HEK293 (cell line): ENCODE measurements at regions not wholly inside any gene's neighbourhood (a gene's known extent, or its start where the extent isn't known, plus 50 kb on each side); places are given as distances from the start of the nearest gene placed in this dataset.

Experiments
- CTCF ChIA-PET: fragments of 350-600 bp; formaldehyde crosslinking; extraction: SDS; loops from one replicate; lab custom pipeline; 2021; ENCODE audit warnings: antibody characterized with exemption; lab: Yijun Ruan, JAX
- POLR2A ChIA-PET: fragments of 300-600 bp; formaldehyde crosslinking; extraction: SDS; loops from one replicate; lab custom pipeline; 2020; ENCODE audit warnings: antibody characterized with exemption, inconsistent platforms; lab: Yijun Ruan, JAX
- H3K27ac ChIP-seq: fragments of 200-500 bp; sonication (Bioruptor generic); 2 replicates; pipeline ENCODE4 v1.5.1; 2014; ENCODE audit warnings: low read depth, low read length, control low read depth, inconsistent platforms; ENCODE audit errors: extremely low read depth
- H3K36me3 ChIP-seq, 2 experiments: fragments of 200-500 bp in 1 of 2; sonication (Bioruptor generic) in 1 of 2; 1 replicate in 1 of 2; 2 replicates in 1 of 2; pipeline ENCODE4 v1.5.1; 2014 to 2017; ENCODE audit warnings: inconsistent platforms in 2 of 2, low read length in 2 of 2; ENCODE audit not compliant: control insufficient read depth in 2 of 2, insufficient read depth in 1 of 2
- H3K4me1 ChIP-seq: fragments of 200-500 bp; sonication (Bioruptor generic); 2 replicates; pipeline ENCODE4 v1.5.1; 2014; ENCODE audit warnings: mild to moderate bottlenecking, low read length, inconsistent platforms; ENCODE audit not compliant: control insufficient read depth, insufficient read depth
- H3K4me3 ChIP-seq: 2 replicates; pipeline ENCODE4 v1.5.1; 2011; ENCODE audit warnings: low read depth, mild to moderate bottlenecking, control low read depth, low read length, moderate library complexity
- H3K9me3 ChIP-seq: fragments of 200-500 bp; sonication (Bioruptor generic); 2 replicates; pipeline ENCODE4 v1.5.1; 2014; ENCODE audit warnings: low read depth, low read length, inconsistent platforms; ENCODE audit not compliant: control insufficient read depth, insufficient read depth
- AEBP2 ChIP-seq: fragments of 450-650 bp; formaldehyde crosslinking; IDR thresholded peaks from 2 replicates; pipeline ENCODE4 v1.5.1; 2016; ENCODE audit warnings: missing biosample characterization, missing genetic modification characterization, borderline replicate concordance
- FEZF1 ChIP-seq: fragments of 450-650 bp; formaldehyde crosslinking; IDR thresholded peaks from 2 replicates; pipeline ENCODE4 v1.5.1; 2016; ENCODE audit warnings: missing biosample characterization, missing genetic modification characterization
- GLI4 ChIP-seq: fragments of 450-650 bp; formaldehyde crosslinking; IDR thresholded peaks from 2 replicates; pipeline ENCODE4 v1.5.1; 2016; ENCODE audit warnings: missing biosample characterization, missing genetic modification characterization
- KLF16 ChIP-seq: fragments of 450-650 bp; formaldehyde crosslinking; IDR thresholded peaks from 2 replicates; pipeline ENCODE4 v1.5.1; 2017; ENCODE audit warnings: missing biosample characterization, missing genetic modification characterization
- KLF8 ChIP-seq: fragments of 450-650 bp; formaldehyde crosslinking; IDR thresholded peaks from 2 replicates; pipeline ENCODE4 v1.5.1; 2016; ENCODE audit warnings: missing biosample characterization, missing genetic modification characterization
- OSR2 ChIP-seq: fragments of 450-650 bp; formaldehyde crosslinking; IDR thresholded peaks from 2 replicates; pipeline ENCODE4 v1.5.1; 2016; ENCODE audit warnings: missing biosample characterization, missing genetic modification characterization
- PRDM10 ChIP-seq: fragments of 450-650 bp; formaldehyde crosslinking; IDR thresholded peaks from 2 replicates; pipeline ENCODE4 v1.5.1; 2016; ENCODE audit warnings: missing biosample characterization, missing genetic modification characterization
- SETDB1 ChIP-seq: IDR thresholded peaks from one replicate; pipeline ENCODE4 v1.6.1; 2017; ENCODE audit warnings: mild to moderate bottlenecking, low read length, moderate library complexity, mixed read lengths; ENCODE audit not compliant: insufficient read length
- ZBTB21 ChIP-seq: fragments of 450-650 bp; formaldehyde crosslinking; IDR thresholded peaks from 2 replicates; pipeline ENCODE4 v1.5.1; 2017; ENCODE audit warnings: missing biosample characterization, missing genetic modification characterization
- ZBTB48 ChIP-seq: fragments of 450-650 bp; formaldehyde crosslinking; IDR thresholded peaks from 2 replicates; pipeline ENCODE4 v1.5.1; 2016; ENCODE audit warnings: missing biosample characterization, missing genetic modification characterization
- ZFP69B ChIP-seq: fragments of 450-650 bp; formaldehyde crosslinking; IDR thresholded peaks from 2 replicates; pipeline ENCODE4 v1.5.1; 2016; ENCODE audit warnings: missing biosample characterization, missing genetic modification characterization
- ZNF157 ChIP-seq: fragments of 450-650 bp; formaldehyde crosslinking; IDR thresholded peaks from 2 replicates; pipeline ENCODE4 v1.5.1; 2016; ENCODE audit warnings: missing biosample characterization, missing genetic modification characterization
- ZNF2 ChIP-seq: fragments of 450-650 bp; formaldehyde crosslinking; IDR thresholded peaks from 2 replicates; pipeline ENCODE4 v1.5.1; 2016; ENCODE audit warnings: missing biosample characterization, missing genetic modification characterization
- ZNF26 ChIP-seq: fragments of 450-650 bp; formaldehyde crosslinking; IDR thresholded peaks from 2 replicates; pipeline ENCODE4 v1.5.1; 2016; ENCODE audit warnings: missing biosample characterization, missing genetic modification characterization
- ZNF280C ChIP-seq: fragments of 450-650 bp; formaldehyde crosslinking; IDR thresholded peaks from 2 replicates; pipeline ENCODE4 v1.5.1; 2016; ENCODE audit warnings: missing biosample characterization, missing genetic modification characterization
- ZNF341 ChIP-seq: fragments of 450-650 bp; formaldehyde crosslinking; IDR thresholded peaks from 2 replicates; pipeline ENCODE4; 2016; ENCODE audit warnings: low read depth, missing biosample characterization, missing genetic modification characterization
- ZNF362 ChIP-seq: fragments of 450-650 bp; formaldehyde crosslinking; IDR thresholded peaks from 2 replicates; pipeline ENCODE4 v1.5.1; 2016; ENCODE audit warnings: missing biosample characterization, missing genetic modification characterization
- ZNF561 ChIP-seq: fragments of 450-650 bp; IDR thresholded peaks from 2 replicates; pipeline ENCODE4 v1.5.1; 2018; ENCODE audit warnings: missing biosample characterization, missing genetic modification characterization, borderline replicate concordance
- ZNF580 ChIP-seq: fragments of 450-650 bp; formaldehyde crosslinking; IDR thresholded peaks from 2 replicates; pipeline ENCODE4 v1.5.1; 2016; ENCODE audit warnings: missing biosample characterization, missing genetic modification characterization
- ZNF670 ChIP-seq: fragments of 450-650 bp; formaldehyde crosslinking; IDR thresholded peaks from 2 replicates; pipeline ENCODE4 v1.5.1; 2016; ENCODE audit warnings: missing biosample characterization, missing genetic modification characterization, low read depth
- ZNF830 ChIP-seq: fragments of 450-650 bp; IDR thresholded peaks from 2 replicates; pipeline ENCODE4 v1.5.0; 2018; ENCODE audit warnings: missing biosample characterization, missing genetic modification characterization, low read depth, mild to moderate bottlenecking, moderate library complexity

GRCh38 chr21:40964691-40965090, 117.7 kb upstream of the DSCAM start (continued):
- TF ChIP-seq ZNF580 (tag by site-specific recombination) (no peak), ZNF280C (tag by site-specific recombination) (no peak), GLI4 (tag by site-specific recombination) (no peak)
- TF ChIP-seq, all 188 proteins: peak for 0

GRCh38 chr21:40967771-40968170, 120.8 kb upstream of the DSCAM start:
- TF ChIP-seq ZBTB48 (tag by site-specific recombination) (no peak), ZNF580 (tag by site-specific recombination) (no peak), ZNF341 (tag by site-specific recombination) (no peak), PRDM10 (no peak), AEBP2 (no peak), ZNF670 (tag by site-specific recombination) (no peak), ZNF830 (tag by site-specific recombination) (no peak), ZNF157 (no peak), KLF8 (no peak), ZNF2 (tag by site-specific recombination) (no peak)
- TF ChIP-seq, all 188 proteins: peak for 0
- ChIA-PET CTCF (no interaction called here), POLR2A (no interaction called here)
- Histone ChIP-seq H3K4me3 (no peak overlapping the region), H3K27ac (no peak overlapping the region), H3K36me3 (no peaks in the 10 kb centered on the region), H3K9me3 (no peaks in the 10 kb centered on the region), H3K4me1 (no peaks in the 10 kb centered on the region)

GRCh38 chr21:40972151-40972550, 125.2 kb upstream of the DSCAM start:
- ChIA-PET POLR2A (no interaction called here), CTCF (interaction anchor here (0.5 kb wide), 1 partner anchor 20 kb away, joined by 3 read pairs; no protein-coding TSS in a partner anchor)
- no peak overlapping the region for H3K4me3 ChIP-seq
- H3K9me3 ChIP-seq = no peaks in the 10 kb centered on the region
- no peaks in the 10 kb centered on the region for H3K4me1 ChIP-seq
- H3K36me3 ChIP-seq = no peaks in the 10 kb centered on the region
- TF ChIP-seq ZBTB21 = no peak
- no peak for TF ChIP-seq FEZF1 (tag by site-specific recombination)
- no peak for TF ChIP-seq SETDB1
- TF ChIP-seq ZFP69B (tag by site-specific recombination) = no peak
- no peak for TF ChIP-seq ZNF26 (tag by site-specific recombination)
- TF ChIP-seq ZNF362 (tag by site-specific recombination) = no peak
- no peak for TF ChIP-seq KLF16 (tag by site-specific recombination)
- TF ChIP-seq OSR2 = no peak
- TF ChIP-seq ZNF561 (tag by site-specific recombination) = no peak
- H3K27ac ChIP-seq = no peak overlapping the region
